ENCODE measurements at regions not wholly inside any gene's neighbourhood (a gene's known extent, or its start where the extent isn't known, plus 50 kb on each side); places are given as distances from the start of the nearest gene placed in this dataset.
"Not testable (repeated sequence)": the region's sequence is repeated elsewhere in the genome, so short reads cannot be mapped to it uniquely, and the experiment has no call there.

DNA sequence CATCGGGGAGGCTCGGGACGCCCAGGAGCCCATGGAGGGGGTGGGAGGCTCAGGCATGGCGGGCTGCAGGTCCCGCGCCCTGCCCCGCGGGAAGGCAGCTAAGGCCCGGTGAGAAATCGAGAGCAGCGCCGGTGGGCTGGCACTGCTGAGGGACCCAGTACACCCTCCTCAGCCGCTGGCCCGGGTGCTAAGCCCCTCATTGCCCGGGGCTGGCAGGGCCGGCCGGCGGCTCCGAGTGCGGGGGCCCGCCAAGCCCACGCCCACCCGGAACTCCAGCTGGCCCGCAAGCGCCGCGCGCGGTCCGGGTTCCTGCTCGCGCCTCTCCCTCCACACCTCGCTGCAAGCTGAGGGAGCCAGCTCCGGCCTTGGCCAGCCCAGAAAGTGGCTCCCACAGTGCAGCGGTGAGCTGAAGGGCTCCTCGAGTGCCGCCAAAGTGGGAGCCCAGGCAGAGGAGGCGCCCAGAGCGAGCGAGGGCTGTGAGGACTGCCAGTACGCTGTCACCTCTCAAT lies 195.0 kb upstream of the PIK3R1 start:
- POLR2A ChIA-PET; H3K27me3 Mint-ChIP-seq; H3K27ac Mint-ChIP-seq; H3K36me3 Mint-ChIP-seq (ENCODE audit: low read depth); H3K4me3 Mint-ChIP-seq; H3K9me3 Mint-ChIP-seq; H3K4me1 Mint-ChIP-seq; DNase-seq; CTCF ChIA-PET: not testable (repeated sequence)

DNA sequence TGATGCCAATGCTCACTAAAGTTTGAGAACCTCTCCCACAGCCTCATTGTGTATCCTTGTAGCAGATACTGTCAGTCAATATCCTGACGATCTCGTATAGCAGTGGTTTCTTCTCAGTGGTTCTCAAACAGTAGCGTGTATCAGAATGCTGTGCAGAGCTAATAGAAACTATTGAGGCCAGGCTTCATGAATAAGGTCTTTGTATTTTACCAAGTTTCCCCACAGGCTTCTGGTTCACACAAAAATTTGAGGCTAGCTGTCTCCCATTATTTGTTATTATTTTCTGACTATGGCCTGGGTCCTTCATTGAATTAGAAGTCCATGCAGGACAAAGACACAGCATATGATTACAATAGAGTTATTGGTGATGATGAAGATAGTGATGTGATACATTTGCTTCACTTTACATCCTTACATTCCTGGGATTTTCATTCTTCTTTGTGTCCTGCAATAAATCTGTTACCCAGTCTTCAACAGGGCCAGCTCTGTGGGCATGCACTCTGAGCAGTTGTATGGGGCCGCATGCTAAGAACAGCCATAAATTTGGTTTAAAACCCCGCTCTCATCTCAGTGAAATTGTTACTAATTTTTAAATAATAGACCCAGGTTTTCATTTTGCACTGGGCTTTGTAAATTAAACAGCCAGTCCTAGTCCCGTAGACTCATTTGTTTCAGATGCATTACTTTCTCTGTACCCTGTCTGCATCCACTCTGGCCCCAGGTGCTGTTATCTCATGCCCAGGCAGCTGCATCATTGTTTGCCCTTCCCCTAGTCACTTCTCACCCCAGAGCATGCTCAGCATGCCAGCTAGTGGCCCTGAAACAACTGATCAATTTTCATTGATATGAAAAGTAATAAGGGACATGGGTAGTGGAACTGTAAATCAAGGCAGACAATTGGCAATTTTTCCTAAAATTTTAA lies 199.9 kb upstream of the PIK3R1 start:
- CTCF ChIA-PET, result no interaction called here
- no peaks in the 10 kb centered on the region for H3K27me3 Mint-ChIP-seq
- no peak for DNase-seq
- no peak overlapping the region for H3K4me3 Mint-ChIP-seq
- POLR2A ChIA-PET, result no interaction called here
- no peaks in the 10 kb centered on the region for H3K36me3 Mint-ChIP-seq (ENCODE audit: low read depth)
- H3K27ac Mint-ChIP-seq, result no peak overlapping the region
- H3K9me3 Mint-ChIP-seq, result peaks cover 6% of the 10 kb centered on the region
- H3K4me1 Mint-ChIP-seq, result no peaks in the 10 kb centered on the region

DNA sequence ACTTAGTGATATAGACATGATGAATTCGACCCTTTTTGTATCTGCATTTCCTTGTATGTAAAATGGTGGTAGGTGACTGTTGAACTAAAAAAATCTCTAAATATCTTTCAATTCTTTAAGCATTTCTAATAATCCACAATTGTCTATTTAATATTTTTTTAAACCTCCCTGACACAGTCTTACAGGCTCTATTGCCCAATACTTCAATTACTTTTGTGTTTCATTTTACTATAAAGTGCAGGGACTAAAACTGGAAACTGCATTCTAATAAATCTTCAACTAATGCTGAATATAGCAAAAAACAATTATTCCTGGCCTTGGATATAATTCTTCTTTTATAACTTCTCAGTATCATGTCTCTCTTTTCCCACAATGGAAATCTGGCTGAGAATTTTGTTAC lies 202.7 kb upstream of the PIK3R1 start:
- DNase-seq, result no peak
- H3K4me1 Mint-ChIP-seq, result no peaks in the 10 kb centered on the region
- H3K9me3 Mint-ChIP-seq, result peaks cover 2% of the 10 kb centered on the region
- H3K36me3 Mint-ChIP-seq (ENCODE audit: low read depth), result no peaks in the 10 kb centered on the region
- no peak overlapping the region for H3K27ac Mint-ChIP-seq
- no peak overlapping the region for H3K4me3 Mint-ChIP-seq
- ChIA-PET POLR2A (no interaction called here), CTCF (no interaction called here)
- no peaks in the 10 kb centered on the region for H3K27me3 Mint-ChIP-seq

DNA sequence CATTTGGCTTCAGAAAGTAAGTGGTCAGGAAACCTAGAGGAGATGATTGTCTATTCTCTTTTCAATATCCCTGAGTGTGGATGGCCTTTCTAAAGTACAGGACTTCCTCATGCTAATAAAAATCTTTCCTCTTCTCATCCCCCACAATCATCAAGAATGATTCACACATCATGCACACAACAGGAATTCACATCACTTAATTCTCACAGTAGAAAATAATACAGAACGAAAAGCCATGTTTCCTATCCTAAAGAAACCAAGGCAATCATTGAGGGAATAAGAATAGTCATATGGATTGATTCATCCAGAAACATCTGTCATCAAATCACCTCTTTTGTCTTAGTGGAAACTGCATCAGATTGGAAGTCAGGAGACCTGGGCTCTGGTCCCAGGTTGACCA lies 203.1 kb upstream of the PIK3R1 start:
- no peak overlapping the region for H3K27ac Mint-ChIP-seq
- no peak for DNase-seq
- ChIA-PET CTCF (no interaction called here), POLR2A (no interaction called here)
- H3K9me3 Mint-ChIP-seq, result peaks cover 2% of the 10 kb centered on the region
- H3K4me1 Mint-ChIP-seq, result no peaks in the 10 kb centered on the region
- H3K36me3 Mint-ChIP-seq (ENCODE audit: low read depth), result no peaks in the 10 kb centered on the region
- H3K27me3 Mint-ChIP-seq, result no peaks in the 10 kb centered on the region
- no peak overlapping the region for H3K4me3 Mint-ChIP-seq

DNA sequence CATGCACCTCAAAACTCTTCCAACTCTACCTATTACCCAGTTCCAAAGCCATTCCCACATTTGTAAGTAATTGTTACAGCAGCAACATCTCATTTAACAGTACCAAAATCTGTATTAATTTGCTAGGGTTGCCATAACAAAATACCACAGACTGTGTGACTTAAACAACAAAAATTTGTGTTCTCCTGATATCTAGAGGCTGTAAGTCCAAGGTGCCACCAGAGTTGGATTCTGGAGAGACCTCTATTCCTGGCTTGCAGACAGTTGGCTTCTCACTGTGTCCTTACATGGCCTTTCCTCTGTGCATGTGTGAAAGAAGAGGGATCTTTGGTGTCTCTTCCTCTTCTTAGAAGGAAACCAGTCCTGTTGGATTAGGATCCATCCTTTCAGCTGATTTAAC lies 203.8 kb upstream of the PIK3R1 start:
- no peak for DNase-seq
- H3K27me3 Mint-ChIP-seq, result no peaks in the 10 kb centered on the region
- H3K4me1 Mint-ChIP-seq, result no peaks in the 10 kb centered on the region
- peaks cover 2% of the 10 kb centered on the region for H3K9me3 Mint-ChIP-seq
- ChIA-PET CTCF (no interaction called here), POLR2A (no interaction called here)
- H3K36me3 Mint-ChIP-seq (ENCODE audit: low read depth), result no peaks in the 10 kb centered on the region
- H3K27ac Mint-ChIP-seq, result no peak overlapping the region
- H3K4me3 Mint-ChIP-seq, result no peak overlapping the region

DNA sequence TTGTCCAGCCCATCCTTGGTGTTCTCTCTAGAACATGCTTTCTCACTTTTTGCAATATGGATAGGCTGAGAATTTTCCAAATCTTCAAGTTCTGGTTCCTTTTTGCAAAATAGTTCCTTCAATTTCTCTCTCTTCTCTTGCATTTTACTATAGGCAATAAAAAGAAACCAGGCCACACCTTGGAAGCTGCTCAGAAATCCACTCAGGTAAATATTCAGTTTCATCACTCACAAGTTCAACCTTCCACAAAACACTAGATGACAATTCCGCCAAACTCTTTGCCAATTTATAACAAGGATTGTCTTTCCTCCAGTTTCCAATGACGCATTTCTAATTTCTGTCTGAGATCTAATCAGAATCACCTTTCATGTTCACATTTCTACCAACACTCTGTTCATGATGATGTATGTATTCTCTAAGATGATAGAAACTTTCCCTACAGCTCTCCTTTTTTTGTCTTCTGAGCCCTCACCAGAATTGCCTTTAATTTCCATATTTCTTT lies 204.2 kb upstream of the PIK3R1 start:
- H3K4me1 Mint-ChIP-seq, result no peaks in the 10 kb centered on the region
- DNase-seq, result no peak
- peaks cover 2% of the 10 kb centered on the region for H3K9me3 Mint-ChIP-seq
- no peak overlapping the region for H3K4me3 Mint-ChIP-seq
- ChIA-PET CTCF (no interaction called here), POLR2A (no interaction called here)
- no peaks in the 10 kb centered on the region for H3K27me3 Mint-ChIP-seq
- H3K27ac Mint-ChIP-seq, result no peak overlapping the region
- no peaks in the 10 kb centered on the region for H3K36me3 Mint-ChIP-seq (ENCODE audit: low read depth)

DNA sequence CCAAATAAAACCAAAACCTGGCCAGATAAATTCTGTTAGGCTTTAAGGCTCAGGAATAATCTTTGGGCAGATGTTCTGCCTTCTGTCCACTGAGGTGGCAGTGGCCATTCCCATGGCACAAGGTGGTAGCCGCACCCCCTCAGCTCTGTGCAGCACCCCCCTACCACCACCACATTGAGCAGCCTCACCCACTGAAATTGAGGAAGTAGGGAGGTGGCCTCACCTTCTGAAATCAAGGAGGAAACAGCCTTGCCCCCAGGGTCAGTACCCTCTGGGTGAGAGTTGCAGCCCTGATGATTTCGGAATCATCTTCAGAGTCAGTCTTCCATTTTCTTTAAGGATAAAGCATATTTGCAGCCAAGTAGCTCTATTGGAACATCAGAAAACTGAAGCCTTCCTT lies 204.8 kb upstream of the PIK3R1 start:
- POLR2A ChIA-PET, result no interaction called here

DNA sequence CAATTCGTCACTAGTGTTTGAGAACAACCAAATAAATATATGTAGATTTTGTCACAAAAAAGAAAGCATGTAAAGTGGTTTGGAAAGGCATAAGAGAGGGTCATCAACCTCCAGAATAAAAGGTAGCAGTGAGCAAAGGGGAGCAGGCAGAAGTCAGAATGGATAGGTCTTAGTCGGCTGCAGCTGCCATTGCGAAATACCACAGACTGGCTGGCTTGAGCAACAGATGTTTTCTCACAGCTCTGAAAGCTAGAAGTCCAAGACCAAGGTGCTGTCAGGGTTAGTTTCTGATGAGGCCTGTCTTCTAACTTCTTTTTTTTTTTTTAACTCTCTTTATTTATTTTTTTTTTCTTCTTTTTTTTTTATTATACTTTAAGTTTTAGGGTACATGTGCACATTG lies 208.1 kb upstream of the PIK3R1 start:
- H3K9me3 Mint-ChIP-seq, result peaks cover 2% of the 10 kb centered on the region
- POLR2A ChIA-PET, result no interaction called here

More for the DNA sequence above, 204.8 kb upstream of the PIK3R1 start:
- CTCF ChIA-PET, result no interaction called here
- Mint-ChIP-seq H3K36me3 (ENCODE audit: low read depth) (no peaks in the 10 kb centered on the region), H3K27ac (no peak overlapping the region), H3K9me3 (peaks cover 2% of the 10 kb centered on the region), H3K4me3 (no peak overlapping the region), H3K27me3 (no peaks in the 10 kb centered on the region), H3K4me1 (no peaks in the 10 kb centered on the region)
- no peak for DNase-seq

DNA sequence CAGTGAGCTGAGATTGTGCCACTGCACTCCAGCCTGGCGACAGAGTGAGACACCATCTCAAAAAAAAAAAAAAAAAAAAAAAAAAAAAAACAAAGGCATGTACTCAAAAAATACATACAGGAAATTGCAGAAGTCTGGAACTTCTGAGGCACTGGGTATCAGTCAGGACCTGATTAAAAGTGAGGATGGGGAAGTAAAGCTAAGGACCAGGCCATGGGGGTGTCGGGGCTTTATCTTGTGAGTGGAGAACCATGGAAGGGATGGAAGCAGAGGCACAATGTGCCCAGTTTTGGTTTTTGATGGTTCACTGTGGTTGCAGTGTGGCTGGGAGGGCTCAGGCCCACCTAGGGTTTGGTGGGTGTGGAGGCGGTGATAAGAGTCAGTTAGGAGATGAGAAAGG lies 212.7 kb upstream of the PIK3R1 start:
- POLR2A ChIA-PET, result no interaction called here

More for the DNA sequence above, 208.1 kb upstream of the PIK3R1 start:
- no peaks in the 10 kb centered on the region for H3K4me1 Mint-ChIP-seq
- no peaks in the 10 kb centered on the region for H3K36me3 Mint-ChIP-seq (ENCODE audit: low read depth)
- CTCF ChIA-PET, result no interaction called here
- H3K4me3 Mint-ChIP-seq, result no peak overlapping the region
- H3K27ac Mint-ChIP-seq, result no peak overlapping the region
- no peak for DNase-seq
- no peaks in the 10 kb centered on the region for H3K27me3 Mint-ChIP-seq

DNA sequence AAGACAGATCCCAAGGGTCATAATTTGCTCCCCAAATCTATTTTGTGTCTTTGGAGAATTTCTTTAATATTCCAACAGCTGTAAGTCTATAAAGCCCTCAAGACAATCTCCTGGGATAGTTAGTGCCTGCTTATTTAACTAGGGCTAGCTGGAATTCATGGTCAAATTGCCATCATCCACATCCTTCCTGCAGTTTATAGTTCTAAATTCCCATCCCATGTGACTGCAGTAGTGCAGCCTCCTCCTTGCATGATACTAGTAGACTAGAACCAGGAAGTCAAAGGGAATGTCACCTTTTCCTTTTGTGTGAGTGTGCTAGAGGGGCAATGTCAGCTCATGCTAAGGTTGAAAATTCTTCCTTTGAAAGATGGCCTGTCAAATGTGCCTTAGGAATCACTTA lies 214.8 kb upstream of the PIK3R1 start:
- ChIA-PET CTCF (no interaction called here), POLR2A (no interaction called here)
- H3K27ac Mint-ChIP-seq, result no peak overlapping the region
- H3K4me1 Mint-ChIP-seq, result no peaks in the 10 kb centered on the region
- no peaks in the 10 kb centered on the region for H3K27me3 Mint-ChIP-seq
- no peak overlapping the region for H3K4me3 Mint-ChIP-seq
- no peaks in the 10 kb centered on the region for H3K9me3 Mint-ChIP-seq
- DNase-seq, result no peak
- H3K36me3 Mint-ChIP-seq (ENCODE audit: low read depth), result no peaks in the 10 kb centered on the region

More for the DNA sequence above, 212.7 kb upstream of the PIK3R1 start:
- H3K27ac Mint-ChIP-seq, result no peak overlapping the region
- no peak overlapping the region for H3K4me3 Mint-ChIP-seq
- no peaks in the 10 kb centered on the region for H3K9me3 Mint-ChIP-seq
- H3K27me3 Mint-ChIP-seq, result no peaks in the 10 kb centered on the region
- CTCF ChIA-PET, result no interaction called here
- no peak for DNase-seq
- no peaks in the 10 kb centered on the region for H3K36me3 Mint-ChIP-seq (ENCODE audit: low read depth)
- no peaks in the 10 kb centered on the region for H3K4me1 Mint-ChIP-seq

DNA sequence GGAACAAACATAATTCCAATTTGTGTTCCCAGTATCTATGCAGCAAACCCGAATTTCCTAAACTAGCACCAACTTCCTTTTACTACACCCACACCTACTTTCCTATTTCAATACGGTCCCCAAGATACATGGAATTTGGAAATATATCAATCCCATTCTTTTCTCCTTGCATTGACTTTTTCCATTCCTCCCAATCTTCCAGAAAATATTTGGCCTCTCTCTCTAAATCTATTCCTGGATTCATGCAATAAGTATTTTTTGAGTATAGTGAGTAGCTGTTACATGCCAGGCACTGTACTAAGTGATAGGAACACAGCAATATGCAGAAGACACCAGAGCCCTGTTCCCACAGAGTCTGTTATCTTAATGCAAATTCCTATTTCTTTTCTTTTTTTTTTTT lies 216.2 kb upstream of the PIK3R1 start:
- DNase-seq, result no peak
- Mint-ChIP-seq H3K27me3 (no peaks in the 10 kb centered on the region), H3K27ac (no peak overlapping the region), H3K36me3 (ENCODE audit: low read depth) (no peaks in the 10 kb centered on the region), H3K4me3 (no peak overlapping the region), H3K9me3 (no peaks in the 10 kb centered on the region), H3K4me1 (no peaks in the 10 kb centered on the region)
- POLR2A ChIA-PET, result no interaction called here
- CTCF ChIA-PET, result no interaction called here

DNA sequence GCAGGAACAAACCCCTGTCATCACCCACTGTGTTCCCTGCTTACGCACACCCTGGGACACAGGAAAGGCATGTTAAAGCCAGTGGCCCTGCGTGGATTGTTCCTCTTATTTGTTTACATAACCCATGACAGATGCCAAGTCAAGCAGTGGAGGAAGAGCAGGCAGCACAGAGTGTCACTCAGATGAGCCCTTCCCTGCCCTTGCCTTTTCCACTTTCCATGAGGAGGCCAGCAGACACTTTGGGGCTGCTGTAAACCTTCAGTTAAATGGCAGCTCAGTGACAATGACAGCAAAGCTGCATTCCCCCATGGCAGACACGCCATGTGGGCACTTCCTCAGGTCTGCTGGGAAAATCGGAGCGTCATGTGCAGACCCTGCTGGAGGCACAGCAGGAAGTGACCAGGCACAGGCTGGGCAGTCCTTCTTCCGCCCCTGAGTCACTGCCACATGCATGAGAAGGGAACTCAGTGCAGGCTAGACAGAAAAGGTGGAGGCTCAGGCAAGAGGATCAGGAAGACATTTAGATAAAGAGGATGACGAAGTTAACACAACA lies 216.8 kb upstream of the PIK3R1 start:
- Mint-ChIP-seq H3K27ac (no peak overlapping the region), H3K36me3 (ENCODE audit: low read depth) (no peaks in the 10 kb centered on the region), H3K4me3 (no peak overlapping the region), H3K27me3 (no peaks in the 10 kb centered on the region), H3K4me1 (no peaks in the 10 kb centered on the region), H3K9me3 (no peaks in the 10 kb centered on the region)
- ChIA-PET POLR2A (no interaction called here), CTCF (no interaction called here)
- DNase-seq, result no peak

DNA sequence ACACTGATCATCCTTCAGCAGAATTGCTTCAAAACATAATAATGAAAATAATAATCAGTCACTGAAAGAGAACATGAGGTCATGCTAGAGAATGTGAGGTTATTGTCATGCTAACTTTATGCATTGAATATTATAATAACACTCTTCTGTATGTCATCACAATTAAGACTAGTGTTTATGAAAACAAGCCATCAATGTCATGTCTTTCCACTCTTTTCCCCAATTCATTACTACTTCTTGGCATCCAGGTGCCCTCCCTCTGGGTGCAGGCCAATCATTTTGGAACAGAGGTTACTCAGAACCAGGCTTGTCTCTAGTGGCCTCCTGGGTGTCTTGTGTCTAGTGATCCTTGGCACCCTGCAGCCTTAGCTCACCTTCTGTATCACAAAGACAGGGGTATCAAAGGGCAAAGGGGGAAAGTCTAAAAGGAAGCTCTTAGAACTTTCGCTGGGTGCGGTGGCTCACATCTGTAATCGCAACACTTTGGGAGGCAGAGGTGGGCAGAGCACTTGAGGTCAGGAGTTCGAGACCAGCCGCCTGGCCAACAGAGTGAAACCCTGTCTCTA lies 217.6 kb upstream of the PIK3R1 start:
- DNase-seq, result no peak
- ChIA-PET POLR2A (no interaction called here), CTCF (no interaction called here)
- Mint-ChIP-seq H3K27ac (no peak overlapping the region), H3K4me3 (no peak overlapping the region), H3K36me3 (ENCODE audit: low read depth) (no peaks in the 10 kb centered on the region), H3K9me3 (no peaks in the 10 kb centered on the region), H3K27me3 (no peaks in the 10 kb centered on the region), H3K4me1 (no peaks in the 10 kb centered on the region)

DNA sequence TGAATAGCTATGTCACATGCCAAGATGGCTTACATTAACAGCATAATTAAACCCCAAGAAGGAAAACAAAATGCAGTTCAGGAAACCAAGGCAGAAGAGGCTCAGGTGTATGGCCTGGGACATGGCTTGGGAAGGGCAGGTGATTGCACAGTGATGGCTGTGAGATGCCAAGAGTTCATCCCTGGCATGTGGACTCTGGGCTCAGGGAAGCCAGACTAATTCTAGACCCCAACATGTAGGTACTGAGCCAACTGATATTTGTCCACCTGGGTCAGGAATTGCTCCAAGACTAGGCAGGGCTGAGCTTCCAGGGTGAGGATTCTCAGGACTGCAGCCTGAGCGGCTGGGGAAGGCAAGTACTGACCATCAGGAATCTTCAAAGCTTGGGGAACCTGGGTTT lies 218.4 kb upstream of the PIK3R1 start:
- no peaks in the 10 kb centered on the region for H3K36me3 Mint-ChIP-seq (ENCODE audit: low read depth)
- ChIA-PET CTCF (no interaction called here), POLR2A (no interaction called here)
- no peaks in the 10 kb centered on the region for H3K27me3 Mint-ChIP-seq
- H3K9me3 Mint-ChIP-seq, result no peaks in the 10 kb centered on the region
- no peak overlapping the region for H3K4me3 Mint-ChIP-seq
- no peak for DNase-seq
- H3K4me1 Mint-ChIP-seq, result no peaks in the 10 kb centered on the region
- no peak overlapping the region for H3K27ac Mint-ChIP-seq
